ENCODE measurements at regions not wholly inside any gene's neighbourhood (a gene's known extent, or its start where the extent isn't known, plus 50 kb on each side); places are given as distances from the start of the nearest gene placed in this dataset.
"Not testable (repeated sequence)": the region's sequence is repeated elsewhere in the genome, so short reads cannot be mapped to it uniquely, and the experiment has no call there.

DNA sequence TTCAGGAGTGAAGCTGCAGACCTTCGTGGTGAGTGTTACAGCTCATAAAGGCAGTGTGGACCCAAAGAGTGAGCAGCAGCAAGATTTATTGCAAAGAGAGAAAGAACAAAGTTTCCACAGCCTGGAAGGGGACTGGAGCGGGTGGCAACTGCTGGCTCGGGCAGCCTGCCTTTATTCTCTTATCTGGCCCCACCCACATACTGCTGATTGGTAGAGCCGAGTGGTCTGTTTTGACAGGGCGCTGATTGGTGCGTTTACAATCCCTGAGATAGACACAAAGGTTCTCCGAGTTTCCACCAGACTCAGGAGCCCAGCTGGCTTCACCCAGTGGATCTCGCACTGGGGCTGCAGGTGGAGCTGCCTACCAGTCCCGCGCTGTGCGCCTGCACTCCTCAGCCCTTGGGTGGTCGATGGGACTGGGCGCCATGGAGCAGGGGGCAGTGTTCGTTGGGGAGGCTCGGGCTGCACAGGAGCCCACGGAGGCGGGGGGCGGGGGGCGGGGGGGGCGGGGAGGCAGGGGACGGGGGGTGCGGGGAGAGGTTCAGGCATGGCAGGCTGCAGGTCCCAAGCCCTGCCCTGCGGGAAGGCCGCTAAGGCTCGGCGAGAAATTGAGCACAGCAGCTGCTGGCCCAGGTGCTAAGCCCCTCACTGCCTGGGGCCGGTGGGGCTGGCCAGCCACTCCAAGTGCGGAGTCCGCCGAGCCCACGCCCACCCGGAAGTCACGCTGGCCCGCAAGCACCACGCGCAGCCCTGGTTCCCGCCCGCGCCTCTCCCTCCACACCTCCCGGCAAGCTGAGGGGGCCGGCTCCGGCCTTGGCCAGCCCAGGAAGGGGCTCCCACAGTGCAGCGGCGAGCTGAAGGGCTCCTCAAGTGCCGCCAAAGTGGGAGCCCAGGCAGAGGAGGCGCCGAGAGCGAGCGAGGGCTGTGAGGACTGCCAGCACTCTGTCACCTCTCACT lies 59.9 kb upstream of the EN2 start:
- not testable (repeated sequence) for DNase-seq

GRCh38 chr7:155398944-155399343 lies 59.0 kb upstream of the EN2 start:
- peak; percentile 41 for DNase-seq

DNA sequence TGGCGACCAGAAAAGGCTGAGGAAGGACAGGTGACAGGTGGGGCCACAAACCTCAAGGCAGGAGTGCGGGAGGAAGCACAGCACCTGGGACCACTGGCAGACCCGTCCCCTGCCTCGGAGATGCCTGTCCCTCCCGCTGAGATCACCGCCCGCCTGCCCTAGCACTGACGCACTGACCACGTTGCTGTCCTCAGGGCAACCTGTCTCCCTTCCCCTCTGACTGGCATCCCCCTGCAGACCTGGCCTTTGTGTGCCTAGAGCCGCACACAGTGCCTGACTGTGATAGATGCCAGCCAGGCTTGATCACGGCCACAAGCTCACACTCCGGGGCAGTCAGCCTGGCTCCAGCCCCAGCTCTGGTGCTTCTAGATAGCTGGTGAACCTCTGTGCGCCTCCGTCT lies 58.4 kb upstream of the EN2 start:
- DNase-seq = no peak

- no peak for DNase-seq
Observed at GRCh38 chr7:155401231-155401630, 56.7 kb upstream of the EN2 start.

- no peak for DNase-seq
Observed at GRCh38 chr7:155401884-155402283, 56.0 kb upstream of the EN2 start.

DNA sequence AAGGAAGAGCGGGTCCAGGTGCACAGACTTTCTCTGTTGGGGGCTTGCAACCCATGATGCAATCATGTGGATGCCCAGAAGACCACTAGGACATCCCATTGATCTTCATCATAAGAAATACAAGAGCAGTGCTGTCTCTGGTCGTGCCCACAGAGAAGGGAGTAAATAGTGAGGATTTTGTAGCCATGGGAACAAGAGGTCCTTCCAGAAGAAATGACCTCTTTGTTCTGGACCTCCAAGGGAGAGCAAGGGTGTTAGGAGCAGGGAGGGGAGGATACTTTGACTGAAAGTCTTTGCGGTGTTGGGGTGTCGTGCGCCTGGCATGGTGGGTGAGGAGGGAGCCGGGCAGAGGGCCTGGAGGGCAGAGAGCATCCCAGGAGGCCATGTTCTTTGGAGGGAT lies 55.0 kb upstream of the EN2 start:
- no peak for DNase-seq

- DNase-seq = no peak
Observed at GRCh38 chr7:155404976-155405375, 53.0 kb upstream of the EN2 start.

- DNase-seq = no peak
Observed at GRCh38 chr7:155405399-155406318, 52.3 kb upstream of the EN2 start.

GRCh38 chr7:155407799-155408198 lies 50.1 kb upstream of the EN2 start:
- DNase-seq = no peak

All from activated CD4-positive, alpha-beta T cell treated with anti-CD3 and anti-CD28 coated beads for 48 hours (primary cell).